Right kidney (tissue), 1 donor: ENCODE measurements at regions not wholly inside any gene's neighbourhood (a gene's known extent, or its start where the extent isn't known, plus 50 kb on each side); places are given as distances from the start of the nearest gene placed in this dataset.
A peak's percentile ranks its signal among the peaks of the same experiment; 100 is the strongest.

Experiments used
- DNase-seq: peaks from one replicate; pipeline ENCODE4 v3.0.0-alpha.2; 2016

- no peak for DNase-seq
Measured at GRCh38 chr12:124394462-124395128, 99.7 kb downstream of the RFLNA start.

- no peak for DNase-seq
Measured at GRCh38 chr12:124393831-124394230, 98.9 kb downstream of the RFLNA start.

GRCh38 chr12:124393414-124393790 is 98.5 kb downstream of the RFLNA start:
- no peak for DNase-seq

- peak; percentile 71 for DNase-seq
Measured at GRCh38 chr12:124392667-124393413, 97.9 kb downstream of the RFLNA start.

- no peak for DNase-seq
Measured at GRCh38 chr12:124392271-124392666, 97.4 kb downstream of the RFLNA start.

- DNase-seq = no peak
Measured at GRCh38 chr12:124391340-124392261, 96.7 kb downstream of the RFLNA start.

- DNase-seq = no peak
Measured at GRCh38 chr12:124390442-124391097, 95.7 kb downstream of the RFLNA start.

- peak; percentile 52 for DNase-seq
Measured at GRCh38 chr12:124389725-124390441, 95.0 kb downstream of the RFLNA start.

- DNase-seq = no peak
Measured at GRCh38 chr12:124389138-124389724, 94.3 kb downstream of the RFLNA start.

- DNase-seq = peak; percentile 90
Measured at GRCh38 chr12:124388679-124389137, 93.8 kb downstream of the RFLNA start.

- peak; percentile 66 for DNase-seq
Measured at GRCh38 chr12:124388038-124388671, 93.3 kb downstream of the RFLNA start.

GRCh38 chr12:124387528-124387911 is 92.6 kb downstream of the RFLNA start:
- peak; percentile 42 for DNase-seq

GRCh38 chr12:124386661-124387527 is 92.0 kb downstream of the RFLNA start:
- peak; percentile 40 for DNase-seq

- DNase-seq = no peak
Measured at GRCh38 chr12:124386059-124386458, 91.2 kb downstream of the RFLNA start.

- DNase-seq = no peak
Measured at GRCh38 chr12:124385219-124385969, 90.5 kb downstream of the RFLNA start.

GRCh38 chr12:124384299-124384894 is 89.5 kb downstream of the RFLNA start:
- DNase-seq = no peak

GRCh38 chr12:124383028-124383427 is 88.1 kb downstream of the RFLNA start:
- no peak for DNase-seq
